ENCODE measurements at regions not wholly inside any gene's neighbourhood (a gene's known extent, or its start where the extent isn't known, plus 50 kb on each side); places are given as distances from the start of the nearest gene placed in this dataset.

DNA sequence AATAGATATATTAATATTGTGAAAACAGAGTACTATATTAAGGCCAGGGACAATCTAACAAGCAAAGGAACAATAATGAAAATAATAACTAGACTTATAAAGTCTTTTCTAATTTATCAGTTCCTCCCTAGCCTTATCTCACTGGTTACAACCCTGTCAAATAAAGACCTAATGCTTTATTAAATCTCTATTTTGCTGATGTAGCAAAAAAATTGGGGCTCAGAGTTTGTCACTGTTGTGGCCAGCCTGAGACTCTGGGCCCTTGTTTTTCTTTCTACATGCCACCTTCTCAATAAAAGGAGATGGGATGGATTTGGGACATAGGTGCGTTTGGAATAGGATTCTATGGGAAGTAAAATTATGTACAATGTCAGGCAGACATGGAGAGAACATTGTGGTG, 937.0 kb downstream of the IGSF11 start:
- no peak for TF ChIP-seq CTCF (IDR thresholded peaks at IDR 0.05; ENCODE audit: control extremely low read depth in 1 of 3, insufficient read depth in 1 of 3, low read depth in 1 of 3, low read length in 3 of 3)
- TF ChIP-seq EZH2 (IDR thresholded peaks at IDR 0.05; ENCODE audit: low read depth, low read length, severe bottlenecking) = no peak
- TF ChIP-seq POLR2AphosphoS5 (IDR thresholded peaks at IDR 0.05; ENCODE audit: low read depth, low read length) = no peak
- TF ChIP-seq POLR2A (IDR thresholded peaks at IDR 0.05; ENCODE audit: control extremely low read depth in 1 of 2, low read depth in 2 of 2, low read length in 2 of 2) = no peak
- no peak for TF ChIP-seq CTBP2 (IDR thresholded peaks at IDR 0.05; ENCODE audit: borderline replicate concordance, insufficient read depth, insufficient read length, low read length)
- no peak for TF ChIP-seq BRCA1 (IDR thresholded peaks at IDR 0.05; ENCODE audit: low read depth, low read length)
- no peak for TF ChIP-seq TAF1 (IDR thresholded peaks at IDR 0.05; ENCODE audit: low read depth, low read length)
